CD4-positive, alpha-beta T cell treated with Interleukin-10 for 1 hour (primary cell): ENCODE measurements at regions not wholly inside any gene's neighbourhood (a gene's known extent, or its start where the extent isn't known, plus 50 kb on each side); places are given as distances from the start of the nearest gene placed in this dataset.

Source experiments
- DNase-seq: peaks from one replicate; pipeline ENCODE4 v3.0.0-alpha.2; 2020

- DNase-seq, result no peak
These were observed 86.8 kb downstream of the CCT6B start for GRCh38 chr17:34874478-34874877.

- no peak for DNase-seq
These were observed 88.6 kb downstream of the CCT6B start for GRCh38 chr17:34872640-34873039.

- no peak for DNase-seq
These were observed 91.6 kb downstream of the CCT6B start for GRCh38 chr17:34869641-34870040.

- DNase-seq, result no peak
These were observed 95.5 kb downstream of the CCT6B start for GRCh38 chr17:34865716-34866115.

- DNase-seq, result no peak
These were observed 98.9 kb downstream of the CCT6B start for GRCh38 chr17:34862384-34862783.

GRCh38 chr17:34861864-34862263 lies 99.4 kb downstream of the CCT6B start:
- no peak for DNase-seq

- DNase-seq, result no peak
These were observed 101.6 kb downstream of the CCT6B start for GRCh38 chr17:34859652-34860051.

GRCh38 chr17:34858591-34859565 lies 102.4 kb downstream of the CCT6B start:
- no peak for DNase-seq

GRCh38 chr17:34853924-34854323 lies 107.3 kb downstream of the CCT6B start:
- DNase-seq, result no peak

- DNase-seq, result no peak
These were observed 108.6 kb downstream of the CCT6B start for GRCh38 chr17:34852614-34853013.

GRCh38 chr17:34851961-34852540 lies 109.2 kb downstream of the CCT6B start:
- no peak for DNase-seq

GRCh38 chr17:34850964-34851363 lies 110.3 kb downstream of the CCT6B start:
- DNase-seq, result no peak

- no peak for DNase-seq
These were observed 111.2 kb downstream of the CCT6B start for GRCh38 chr17:34850023-34850422.

GRCh38 chr17:34847938-34848337 lies 113.3 kb downstream of the CCT6B start:
- no peak for DNase-seq

- DNase-seq, result no peak
These were observed 116.0 kb downstream of the CCT6B start for GRCh38 chr17:34845296-34845695.

- peak; percentile 11 for DNase-seq
These were observed 117.6 kb downstream of the CCT6B start for GRCh38 chr17:34843682-34844081.

GRCh38 chr17:34842235-34842634 lies 119.0 kb downstream of the CCT6B start:
- no peak for DNase-seq

GRCh38 chr17:34841467-34841866 lies 119.8 kb downstream of the CCT6B start:
- DNase-seq, result no peak

GRCh38 chr17:34840750-34841149 lies 120.5 kb downstream of the CCT6B start:
- peak; percentile 27 for DNase-seq

- DNase-seq, result no peak
These were observed 123.3 kb downstream of the CCT6B start for GRCh38 chr17:34837876-34838478.

- DNase-seq, result no peak
These were observed 128.9 kb downstream of the CCT6B start for GRCh38 chr17:34832376-34832775.

GRCh38 chr17:34827008-34827407 lies 134.3 kb downstream of the CCT6B start:
- no peak for DNase-seq

GRCh38 chr17:34826332-34826731 lies 134.9 kb downstream of the CCT6B start:
- DNase-seq, result no peak

GRCh38 chr17:34825884-34826283 lies 135.4 kb downstream of the CCT6B start:
- no peak for DNase-seq
